ENCODE measurements at regions not wholly inside any gene's neighbourhood (a gene's known extent, or its start where the extent isn't known, plus 50 kb on each side); places are given as distances from the start of the nearest gene placed in this dataset.
"Not testable (repeated sequence)": the region's sequence is repeated elsewhere in the genome, so short reads cannot be mapped to it uniquely, and the experiment has no call there.

DNA sequence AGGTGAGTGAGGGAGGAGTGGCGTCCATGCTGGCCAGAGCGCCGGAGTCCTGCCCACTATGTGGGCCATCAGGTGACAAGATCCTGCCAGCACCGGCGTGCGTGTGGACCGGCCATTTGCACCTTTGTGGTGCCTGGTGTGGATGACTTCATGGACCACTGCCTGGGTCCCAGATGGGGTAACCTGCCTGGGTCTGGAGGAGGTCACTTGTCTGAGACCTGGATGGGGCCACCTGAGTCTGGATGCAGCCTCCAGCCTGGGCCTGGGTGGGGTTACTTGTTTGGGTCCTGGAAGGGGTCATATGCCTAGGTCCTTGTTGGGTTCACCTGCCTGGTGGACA is 299.6 kb downstream of the NDUFA10 start:
- no peak for DNase-seq (ENCODE audit: low spot score)

GRCh38 chr2:239724851-239725550 is 300.1 kb downstream of the NDUFA10 start:
- DNase-seq (ENCODE audit: low spot score) = no peak

GRCh38 chr2:239724194-239724849 is 300.8 kb downstream of the NDUFA10 start:
- no peak for DNase-seq (ENCODE audit: low spot score)

DNA sequence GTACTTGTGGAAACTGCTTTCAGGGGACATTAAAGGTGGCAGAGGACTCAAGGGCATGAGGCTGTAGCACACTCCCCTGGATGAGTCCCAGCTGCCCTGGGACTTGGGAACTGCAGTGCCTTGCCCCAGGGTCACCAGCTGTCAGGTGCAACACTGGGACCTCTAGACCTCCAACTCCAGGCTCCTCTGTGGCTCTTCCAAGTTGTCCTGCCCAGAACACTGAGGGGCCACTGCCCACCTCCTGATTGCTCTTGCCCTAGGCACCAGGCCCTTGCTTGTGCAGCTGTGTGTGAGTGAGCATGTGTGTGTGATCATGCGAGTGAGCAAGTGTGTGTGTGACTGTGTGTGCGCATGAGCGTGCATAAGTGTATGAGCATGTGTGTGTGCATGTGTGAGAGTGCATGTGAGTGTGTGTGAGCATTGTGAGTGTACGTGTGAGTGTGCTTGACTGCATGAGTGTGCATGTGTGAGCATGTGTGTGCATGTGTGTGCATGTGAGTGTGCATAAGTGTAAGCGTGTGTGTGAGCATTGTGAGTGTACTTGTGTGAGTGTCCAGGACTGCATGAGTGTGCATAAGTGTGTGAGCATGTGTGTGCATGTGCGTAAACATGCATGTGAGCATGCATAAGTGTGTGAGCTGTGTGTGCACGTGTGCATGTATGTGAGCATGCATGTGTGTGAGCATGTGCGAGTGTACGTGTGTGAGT is 301.5 kb downstream of the NDUFA10 start:
- DNase-seq (ENCODE audit: low spot score) = no peak

- DNase-seq (ENCODE audit: low spot score) = no peak
These were observed 302.2 kb downstream of the NDUFA10 start for GRCh38 chr2:239722760-239723470.

- DNase-seq (ENCODE audit: low spot score) = no peak
These were observed 303.0 kb downstream of the NDUFA10 start for GRCh38 chr2:239721991-239722759.

DNA sequence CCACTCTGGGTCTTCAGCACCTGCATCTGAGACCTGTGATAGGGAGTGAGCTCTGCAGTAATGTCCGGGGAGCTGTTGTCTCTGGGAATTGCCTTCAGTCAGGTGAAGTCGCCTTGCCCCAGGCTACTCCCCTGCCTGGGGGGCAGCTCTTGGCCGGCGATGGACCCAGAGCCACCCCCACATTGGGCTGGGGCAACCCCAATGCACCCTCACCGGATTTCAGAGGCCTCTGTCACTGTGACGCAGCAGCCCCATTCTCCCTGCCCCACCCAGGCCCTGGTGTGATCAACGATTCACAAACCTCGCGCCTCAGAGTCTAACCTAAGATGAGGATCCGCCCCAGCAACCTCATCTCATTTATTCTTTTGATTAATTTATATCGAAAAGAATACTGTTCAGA is 303.6 kb downstream of the NDUFA10 start:
- no peak for DNase-seq (ENCODE audit: low spot score)

DNA sequence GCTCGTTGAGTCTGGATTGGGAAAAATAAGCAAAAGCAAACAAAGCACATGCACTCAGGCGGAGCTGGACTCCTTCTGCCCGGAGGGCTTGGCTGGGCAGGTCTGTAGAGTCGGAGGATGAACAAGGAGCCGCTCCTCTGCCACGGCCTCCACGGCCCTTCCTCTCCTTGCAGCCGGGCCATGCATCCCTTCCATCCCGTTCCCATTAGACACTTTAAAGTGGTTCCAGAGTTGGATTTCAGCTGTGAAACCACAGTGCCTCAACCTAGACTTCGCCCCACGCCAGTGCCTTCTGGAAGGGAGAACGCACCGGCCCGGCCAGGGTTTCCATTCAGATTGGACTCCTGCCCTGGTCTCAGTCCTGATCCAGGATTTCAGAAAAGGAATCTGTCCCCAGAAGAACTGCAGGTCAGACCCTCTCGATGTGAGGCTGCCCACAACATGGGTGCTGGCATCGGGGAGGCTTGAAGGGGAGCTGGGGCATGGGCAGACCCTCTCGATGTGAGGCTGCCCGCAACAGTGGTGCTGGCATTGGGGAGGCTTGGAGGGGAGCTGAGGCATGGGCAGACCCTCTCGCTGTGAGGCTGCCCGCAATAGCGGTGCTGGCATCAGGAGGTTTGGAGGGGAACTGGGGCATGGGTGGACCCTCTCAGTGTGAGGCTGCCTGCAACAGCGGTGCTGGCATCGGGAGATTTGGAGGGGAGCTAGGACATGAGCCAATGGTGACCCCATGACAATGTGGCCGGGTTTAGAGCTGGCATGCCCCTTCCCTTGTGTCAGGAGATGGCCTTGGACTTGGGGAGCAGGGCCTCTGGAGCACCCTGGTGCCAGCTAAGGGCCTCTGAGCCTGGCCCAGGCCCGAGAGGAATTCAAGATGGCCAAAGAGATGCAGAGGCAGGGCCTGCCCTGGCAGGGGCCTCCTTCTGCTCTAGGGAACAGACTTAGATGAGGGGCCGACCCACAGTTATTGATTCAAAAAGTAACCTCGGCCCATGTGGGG is 304.5 kb downstream of the NDUFA10 start:
- DNase-seq (ENCODE audit: low spot score) = no peak

DNA sequence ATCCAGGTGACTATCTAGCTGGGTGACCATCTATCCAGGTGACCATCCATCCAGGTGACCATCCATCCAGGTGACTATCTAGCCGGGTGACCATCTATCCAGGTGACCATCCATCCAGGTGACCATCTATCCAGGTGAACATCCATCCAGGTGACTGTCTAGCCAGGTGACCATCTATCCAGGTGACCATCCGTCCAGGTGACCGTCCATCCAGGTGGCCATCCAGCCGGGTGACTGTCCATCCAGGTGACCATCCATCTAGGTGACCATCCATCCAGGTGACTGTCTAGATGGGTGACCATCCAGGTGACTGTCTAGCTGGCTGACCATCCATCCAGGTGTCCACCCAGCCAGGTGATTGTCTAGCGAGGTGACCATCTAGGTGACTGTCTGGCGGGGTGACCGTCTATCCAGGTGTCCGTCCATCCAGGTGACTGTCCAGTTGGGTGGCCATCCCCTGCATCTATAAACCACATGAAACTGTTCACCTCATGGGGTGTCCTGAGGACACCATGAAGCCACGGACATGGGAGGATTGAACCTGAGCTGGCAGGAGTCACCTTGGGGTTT is 305.3 kb downstream of the NDUFA10 start:
- DNase-seq (ENCODE audit: low spot score) = no peak

DNA sequence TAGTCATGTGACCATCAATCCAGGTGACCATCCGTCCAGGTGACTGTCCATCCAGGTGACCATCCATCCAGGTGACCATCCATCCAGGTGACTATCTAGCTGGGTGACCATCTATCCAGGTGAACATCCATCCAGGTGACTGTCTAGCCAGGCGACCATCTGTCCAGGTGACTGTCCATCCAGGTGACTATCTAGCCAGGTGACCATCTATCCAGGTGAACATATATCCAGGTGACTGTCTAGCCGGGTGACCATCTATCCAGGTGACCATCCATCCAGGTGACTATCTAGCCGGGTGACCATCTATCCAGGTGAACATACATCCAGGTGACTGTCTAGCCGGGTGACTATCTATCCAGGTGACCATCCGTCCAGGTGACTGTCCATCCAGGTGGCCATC is 306.2 kb downstream of the NDUFA10 start:
- DNase-seq (ENCODE audit: low spot score) = not testable (repeated sequence)

DNA sequence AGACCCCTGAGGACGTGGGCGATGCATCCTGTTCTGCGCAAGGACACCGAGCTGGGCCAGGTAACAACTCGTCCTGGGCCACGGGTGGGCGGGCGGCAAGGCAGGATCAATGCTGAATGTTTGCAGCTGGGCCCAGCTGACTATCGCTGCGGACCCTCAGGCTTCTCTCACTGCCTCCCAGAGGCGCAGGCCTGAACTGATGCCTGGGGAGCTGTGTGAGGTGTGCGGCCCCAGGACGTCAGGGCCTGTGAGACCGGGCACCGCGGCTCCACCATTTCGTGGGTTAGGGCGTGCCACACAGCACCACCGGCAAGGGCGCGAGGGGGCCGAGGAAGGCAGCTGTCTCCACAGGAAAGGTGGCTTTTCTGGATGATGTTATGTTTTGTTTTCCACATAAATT is 307.4 kb downstream of the NDUFA10 start:
- no peak for DNase-seq (ENCODE audit: low spot score)

GRCh38 chr2:239717319-239717675 is 307.8 kb downstream of the NDUFA10 start:
- no peak for DNase-seq (ENCODE audit: low spot score)

DNA sequence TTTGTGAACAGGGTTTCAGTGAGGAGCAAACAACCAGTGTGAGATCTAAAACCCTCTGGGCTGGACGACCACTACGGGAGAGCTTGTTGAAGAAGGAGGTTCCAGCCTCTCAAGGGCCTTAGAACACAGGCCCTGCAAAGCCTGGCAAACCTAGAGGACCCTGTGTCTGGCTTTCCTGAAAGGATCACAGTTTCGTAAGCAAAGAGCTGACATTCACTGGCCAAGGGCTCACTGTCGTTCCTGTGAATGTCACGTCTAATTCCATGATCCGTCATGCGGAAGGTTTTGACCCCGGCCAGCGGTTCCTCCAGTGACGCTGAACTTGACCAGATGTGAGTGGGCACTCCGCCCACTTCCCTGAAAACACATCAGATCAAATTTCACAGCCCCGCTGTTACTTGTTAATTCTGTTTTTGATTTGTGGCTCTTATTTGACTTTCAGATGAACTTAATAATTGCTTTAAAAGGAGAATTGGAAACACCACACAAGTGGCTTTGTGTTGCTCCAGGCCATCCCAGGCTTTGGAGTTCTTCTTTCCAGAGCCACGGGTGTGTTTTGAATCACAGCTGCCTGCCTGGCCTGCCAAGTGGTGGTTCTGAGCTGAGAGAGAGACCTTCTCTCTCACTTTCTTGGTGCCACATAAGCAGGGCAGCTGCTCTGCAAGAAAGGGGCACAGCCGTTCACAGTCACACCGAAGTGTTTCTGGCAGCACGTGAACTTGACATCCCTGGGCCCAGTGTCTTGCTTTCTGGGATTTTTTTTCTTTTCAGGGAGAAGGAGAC is 308.4 kb downstream of the NDUFA10 start:
- DNase-seq (ENCODE audit: low spot score) = no peak

- no peak for DNase-seq (ENCODE audit: low spot score)
These were observed 309.1 kb downstream of the NDUFA10 start for GRCh38 chr2:239716009-239716408.

DNA sequence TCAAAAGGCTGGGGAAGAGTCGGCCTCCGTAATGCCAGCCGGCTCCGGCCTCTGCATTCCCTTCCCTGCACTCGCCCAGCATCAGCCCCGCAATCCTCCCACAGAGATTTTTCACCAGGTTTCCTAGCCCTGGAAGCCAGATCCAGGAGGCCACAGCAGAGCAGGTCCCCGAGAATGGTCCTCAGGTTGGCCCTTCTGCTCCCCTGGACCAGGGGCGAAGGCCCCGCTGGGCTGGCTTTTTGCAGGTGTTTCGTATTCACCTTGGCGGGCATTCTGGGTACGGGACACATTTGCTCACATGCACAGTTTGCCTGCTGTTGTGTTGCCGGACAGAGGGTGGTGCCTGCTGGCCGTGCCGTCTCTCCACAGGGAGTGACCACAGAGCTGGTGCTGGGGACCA is 309.5 kb downstream of the NDUFA10 start:
- DNase-seq (ENCODE audit: low spot score) = no peak

GRCh38 chr2:239715202-239715601 is 309.9 kb downstream of the NDUFA10 start:
- DNase-seq (ENCODE audit: low spot score) = no peak

DNA sequence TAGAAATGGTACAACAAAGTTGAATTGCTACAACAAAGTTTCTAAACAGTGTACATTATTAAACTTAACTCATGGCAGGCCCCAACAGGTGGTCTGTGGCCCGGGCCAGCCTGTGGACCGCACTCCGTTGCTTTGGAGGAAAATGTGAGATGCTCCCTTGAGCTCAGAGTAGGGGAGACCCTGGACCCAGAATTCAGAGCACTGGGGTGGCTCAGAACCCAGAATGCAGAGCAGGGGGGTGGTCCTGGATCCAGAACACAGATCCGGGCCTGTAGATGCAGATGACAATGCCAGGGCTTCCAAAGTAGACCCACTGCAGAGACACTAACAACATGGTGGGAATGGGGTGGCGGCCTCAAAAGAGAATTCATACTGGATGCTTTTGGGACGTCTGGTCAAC is 311.0 kb downstream of the NDUFA10 start:
- DNase-seq (ENCODE audit: low spot score) = no peak

DNA sequence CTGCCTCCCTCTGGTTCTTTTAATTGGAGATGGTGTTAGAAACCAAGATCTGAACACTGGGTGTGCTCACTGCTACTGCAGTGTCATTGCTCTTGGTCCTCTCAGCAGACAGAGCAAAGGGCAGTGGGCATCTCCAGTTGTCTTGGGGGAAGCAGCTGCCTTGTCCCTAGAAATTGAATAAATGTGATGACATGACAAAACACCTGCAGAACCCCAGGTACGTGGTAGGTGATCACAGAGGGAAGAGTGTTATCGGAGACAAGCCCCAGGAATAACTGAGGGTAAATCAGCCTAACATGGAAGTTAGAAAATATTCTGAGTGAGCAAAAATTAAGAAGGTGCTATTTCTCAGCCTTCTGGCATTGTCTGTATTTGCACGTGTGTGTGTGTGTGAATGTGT is 311.9 kb upstream of the HDAC4 start:
- DNase-seq (ENCODE audit: low spot score) = no peak

DNA sequence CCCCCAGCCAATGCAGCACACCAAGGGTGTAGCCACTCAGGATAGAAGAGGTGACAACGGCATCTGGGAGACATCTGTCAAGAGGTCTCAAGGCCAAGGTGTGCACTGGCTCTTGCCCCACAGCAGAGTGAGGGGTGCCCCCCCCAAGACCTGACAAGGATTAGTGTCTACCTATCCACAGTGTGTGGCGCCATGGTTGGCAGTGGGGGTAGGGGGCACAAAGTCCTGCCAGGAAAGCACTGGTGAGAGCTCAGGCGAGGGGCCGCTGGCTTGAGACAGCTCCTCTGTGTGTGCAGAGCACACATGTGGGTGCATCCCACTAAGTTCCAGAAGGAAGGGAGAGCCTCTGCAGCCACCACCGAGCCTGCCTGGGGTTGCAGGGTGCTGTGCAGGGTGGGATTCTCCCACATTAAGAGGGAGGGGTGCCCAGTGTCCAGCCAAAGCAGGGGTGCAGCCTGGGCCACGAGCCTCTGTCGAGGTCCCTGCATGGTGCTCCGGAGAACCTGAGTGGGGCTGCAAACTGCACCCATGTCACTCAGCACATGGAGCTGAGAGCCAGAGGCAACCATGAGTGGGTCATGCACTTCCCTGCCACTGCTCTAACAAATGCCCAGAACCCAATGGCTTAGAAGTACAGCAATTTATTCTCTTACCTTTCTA is 311.2 kb upstream of the HDAC4 start:
- no peak for DNase-seq (ENCODE audit: low spot score)

Data from LoVo (cell line).